ENCODE measurements at regions not wholly inside any gene's neighbourhood (a gene's known extent, or its start where the extent isn't known, plus 50 kb on each side); places are given as distances from the start of the nearest gene placed in this dataset.

DNA sequence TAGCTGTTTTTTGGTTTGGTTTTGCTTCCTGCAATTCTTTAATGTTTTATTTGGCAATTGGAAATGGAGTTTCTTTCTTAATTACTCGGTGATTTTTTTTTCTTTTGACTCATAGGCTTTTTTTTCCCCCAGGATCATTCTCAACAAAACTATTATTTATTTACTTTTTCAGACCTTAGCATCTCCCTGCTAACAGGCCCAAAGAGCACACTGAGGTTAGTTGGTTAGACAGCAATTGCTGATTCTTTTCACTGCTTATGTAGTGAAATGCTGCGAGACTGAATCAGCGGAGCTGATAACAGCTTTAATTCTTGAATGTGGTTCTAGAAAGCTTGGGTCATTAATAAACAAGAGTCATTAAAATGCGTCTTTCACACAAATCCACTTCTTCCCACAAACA, 79.1 kb upstream of the ZFP64 start:
- TF ChIP-seq, protein P1, sequence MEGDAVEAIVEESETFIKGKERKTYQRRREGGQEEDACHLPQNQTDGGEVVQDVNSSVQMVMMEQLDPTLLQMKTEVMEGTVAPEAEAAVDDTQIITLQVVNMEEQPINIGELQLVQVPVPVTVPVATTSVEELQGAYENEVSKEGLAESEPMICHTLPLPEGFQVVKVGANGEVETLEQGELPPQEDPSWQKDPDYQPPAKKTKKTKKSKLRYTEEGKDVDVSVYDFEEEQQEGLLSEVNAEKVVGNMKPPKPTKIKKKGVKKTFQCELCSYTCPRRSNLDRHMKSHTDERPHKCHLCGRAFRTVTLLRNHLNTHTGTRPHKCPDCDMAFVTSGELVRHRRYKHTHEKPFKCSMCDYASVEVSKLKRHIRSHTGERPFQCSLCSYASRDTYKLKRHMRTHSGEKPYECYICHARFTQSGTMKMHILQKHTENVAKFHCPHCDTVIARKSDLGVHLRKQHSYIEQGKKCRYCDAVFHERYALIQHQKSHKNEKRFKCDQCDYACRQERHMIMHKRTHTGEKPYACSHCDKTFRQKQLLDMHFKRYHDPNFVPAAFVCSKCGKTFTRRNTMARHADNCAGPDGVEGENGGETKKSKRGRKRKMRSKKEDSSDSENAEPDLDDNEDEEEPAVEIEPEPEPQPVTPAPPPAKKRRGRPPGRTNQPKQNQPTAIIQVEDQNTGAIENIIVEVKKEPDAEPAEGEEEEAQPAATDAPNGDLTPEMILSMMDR (IDR thresholded peaks at IDR 0.05; ENCODE audit: low read depth, low read length), result no peak
- TF ChIP-seq EZH2phosphoT487 (IDR thresholded peaks at IDR 0.05; ENCODE audit: low read depth), result no peak
- H3K4me3 ChIP-seq (ENCODE audit: low read length), result no peak overlapping the region
- no peaks in the 10 kb centered on the region for H3K4me1 ChIP-seq (ENCODE audit: low read length)
- no peaks in the 10 kb centered on the region for H3K79me2 ChIP-seq (ENCODE audit: low read length)
- no peak overlapping the region for H3K27ac ChIP-seq (ENCODE audit: low read length)
- H3K9me3 ChIP-seq (ENCODE audit: insufficient read depth, low read length), result no peaks in the 10 kb centered on the region
- H4K20me1 ChIP-seq (ENCODE audit: insufficient read depth, low read length), result no peaks in the 10 kb centered on the region
- no peaks in the 10 kb centered on the region for H3K36me3 ChIP-seq (replicated peaks; ENCODE audit: low read depth, low read length)
- H2AFZ ChIP-seq (ENCODE audit: low read depth, low read length), result no peak overlapping the region
- no peak overlapping the region for H3K4me2 ChIP-seq (ENCODE audit: low read length)
- H3K27me3 ChIP-seq (ENCODE audit: low read depth, low read length), result peaks cover 30% of the 10 kb centered on the region
- no peak overlapping the region for H3K9ac ChIP-seq (ENCODE audit: low read length)

DNA sequence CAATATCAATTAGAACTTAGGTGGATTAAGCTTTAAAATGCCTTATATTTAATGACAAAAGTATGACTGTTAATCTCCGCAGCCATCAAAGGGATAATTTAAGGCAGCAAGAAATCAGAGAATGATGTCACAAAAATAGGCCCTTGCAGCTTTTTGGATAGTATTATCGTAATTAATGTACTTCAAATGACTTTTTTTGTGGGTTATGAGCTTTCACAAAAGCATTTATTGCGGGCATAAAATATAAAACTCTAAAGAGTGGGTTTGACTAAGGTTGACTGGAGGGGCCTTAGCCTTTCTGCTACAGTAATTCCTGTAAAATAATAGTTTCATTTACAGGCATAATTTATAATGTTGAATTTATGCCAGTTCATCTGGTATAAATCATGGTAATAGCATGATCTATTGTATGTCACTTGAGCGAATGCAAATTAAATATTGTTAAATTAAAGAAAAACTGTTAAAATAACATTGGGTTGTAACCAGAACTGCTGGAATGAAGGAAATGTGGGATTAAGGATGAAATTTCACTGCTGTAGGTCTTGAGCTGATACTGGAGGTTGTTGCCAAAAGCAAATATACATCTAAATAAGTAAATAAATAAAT, 78.5 kb upstream of the ZFP64 start:
- TF ChIP-seq EZH2phosphoT487 (IDR thresholded peaks at IDR 0.05; ENCODE audit: low read depth), result no peak
- TF ChIP-seq, protein P1 (IDR thresholded peaks at IDR 0.05; ENCODE audit: low read depth, low read length), result no peak
- Histone ChIP-seq H3K27me3 (ENCODE audit: low read depth, low read length) (peaks cover 31% of the 10 kb centered on the region), H3K79me2 (ENCODE audit: low read length) (no peaks in the 10 kb centered on the region), H3K9me3 (ENCODE audit: insufficient read depth, low read length) (no peaks in the 10 kb centered on the region), H3K27ac (ENCODE audit: low read length) (no peak overlapping the region), H3K4me1 (ENCODE audit: low read length) (no peaks in the 10 kb centered on the region), H4K20me1 (ENCODE audit: insufficient read depth, low read length) (no peaks in the 10 kb centered on the region), H3K9ac (ENCODE audit: low read length) (no peak overlapping the region), H3K4me3 (ENCODE audit: low read length) (no peak overlapping the region), H3K4me2 (ENCODE audit: low read length) (no peak overlapping the region), H3K36me3 (replicated peaks; ENCODE audit: low read depth, low read length) (no peaks in the 10 kb centered on the region), H2AFZ (ENCODE audit: low read depth, low read length) (no peak overlapping the region)

DNA sequence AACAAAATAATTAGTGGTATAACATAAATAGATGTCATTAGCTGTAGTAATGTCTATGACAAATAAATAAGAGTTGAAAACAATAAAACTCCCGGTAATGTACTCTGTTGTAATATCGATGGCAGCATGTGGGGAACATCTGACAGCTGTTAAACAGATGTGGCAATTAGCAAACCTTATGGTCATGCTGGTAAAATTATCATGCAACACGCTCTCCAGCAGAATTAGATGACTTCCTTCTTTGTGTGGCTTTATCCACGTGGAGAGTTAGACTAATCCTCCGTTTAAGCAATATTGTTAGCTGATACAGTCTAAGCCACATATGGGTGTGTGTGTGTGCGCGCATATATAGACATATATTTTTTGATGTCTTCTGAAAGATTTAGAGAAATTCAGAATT, 77.7 kb upstream of the ZFP64 start:
- H4K20me1 ChIP-seq (ENCODE audit: insufficient read depth, low read length), result no peaks in the 10 kb centered on the region
- no peak overlapping the region for H3K4me3 ChIP-seq (ENCODE audit: low read length)
- H3K27ac ChIP-seq (ENCODE audit: low read length), result no peak overlapping the region
- no peaks in the 10 kb centered on the region for H3K4me1 ChIP-seq (ENCODE audit: low read length)
- no peaks in the 10 kb centered on the region for H3K9me3 ChIP-seq (ENCODE audit: insufficient read depth, low read length)
- H2AFZ ChIP-seq (ENCODE audit: low read depth, low read length), result no peak overlapping the region
- no peak overlapping the region for H3K4me2 ChIP-seq (ENCODE audit: low read length)
- TF ChIP-seq EZH2phosphoT487 (IDR thresholded peaks at IDR 0.05; ENCODE audit: low read depth), result no peak
- TF ChIP-seq, protein P1 (IDR thresholded peaks at IDR 0.05; ENCODE audit: low read depth, low read length), result no peak
- no peaks in the 10 kb centered on the region for H3K79me2 ChIP-seq (ENCODE audit: low read length)
- no peaks in the 10 kb centered on the region for H3K36me3 ChIP-seq (replicated peaks; ENCODE audit: low read depth, low read length)
- H3K9ac ChIP-seq (ENCODE audit: low read length), result no peak overlapping the region
- H3K27me3 ChIP-seq (ENCODE audit: low read depth, low read length), result peaks cover 30% of the 10 kb centered on the region

DNA sequence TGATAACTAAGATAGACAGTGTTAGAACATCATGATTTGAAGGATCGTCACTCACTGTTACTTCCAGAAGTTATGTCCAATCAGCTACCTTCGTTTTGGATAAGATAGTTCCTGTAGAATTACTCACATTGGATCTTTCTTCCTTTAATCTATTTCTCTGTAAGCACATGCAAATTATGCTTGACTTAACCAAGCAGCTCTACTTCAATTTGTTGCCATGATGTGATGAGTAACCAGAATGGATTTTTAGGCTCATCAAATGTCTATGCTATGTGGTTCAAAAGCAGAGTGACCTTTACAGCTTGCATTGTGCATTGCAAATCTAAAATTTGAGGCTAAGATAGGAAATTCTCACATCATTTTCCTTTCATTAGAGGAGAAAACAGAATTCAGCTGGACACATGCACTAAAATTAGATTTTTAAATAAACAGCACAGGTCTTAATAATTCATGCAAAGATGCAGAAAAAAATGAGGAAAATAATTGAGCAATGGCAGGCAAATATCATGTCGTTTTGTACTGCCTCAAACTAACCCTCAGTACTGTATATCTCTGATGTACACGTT, 76.7 kb upstream of the ZFP64 start:
- Histone ChIP-seq H2AFZ (ENCODE audit: low read depth, low read length) (no peak overlapping the region), H3K4me1 (ENCODE audit: low read length) (no peaks in the 10 kb centered on the region), H4K20me1 (ENCODE audit: insufficient read depth, low read length) (no peaks in the 10 kb centered on the region), H3K4me3 (ENCODE audit: low read length) (no peak overlapping the region), H3K36me3 (replicated peaks; ENCODE audit: low read depth, low read length) (no peaks in the 10 kb centered on the region), H3K4me2 (ENCODE audit: low read length) (no peak overlapping the region), H3K9ac (ENCODE audit: low read length) (no peak overlapping the region), H3K27me3 (ENCODE audit: low read depth, low read length) (peaks cover 38% of the 10 kb centered on the region), H3K9me3 (ENCODE audit: insufficient read depth, low read length) (no peaks in the 10 kb centered on the region), H3K27ac (ENCODE audit: low read length) (no peak overlapping the region), H3K79me2 (ENCODE audit: low read length) (no peaks in the 10 kb centered on the region)
- TF ChIP-seq EZH2phosphoT487 (IDR thresholded peaks at IDR 0.05; ENCODE audit: low read depth), result no peak
- TF ChIP-seq, protein P1 (IDR thresholded peaks at IDR 0.05; ENCODE audit: low read depth, low read length), result no peak
